Panc1 (cell line): ENCODE measurements at regions not wholly inside any gene's neighbourhood (a gene's known extent, or its start where the extent isn't known, plus 50 kb on each side); places are given as distances from the start of the nearest gene placed in this dataset.

Experiments
- ATAC-seq: fragments of 200-7000 bp; cut with Tn5 transposase; 2 replicates; pipeline ENCODE4 v1.9.1; 2020; ENCODE audit warnings: mild to moderate bottlenecking, moderate library complexity
- BruUV-seq: library from RNA; stranded (reverse); fragments of 400-500 nt; replicated peaks from 2 replicates; lab custom pipeline; 2021; lab: Mats Ljungman, UMichigan
- CTCF ChIA-PET: fragments of 300-600 bp; sonication (Branson Sonifier 250); formaldehyde crosslinking; loops from one replicate; lab custom pipeline; 2022; ENCODE audit warnings: antibody characterized with exemption; lab: Charles Lee
- POLR2A ChIA-PET: fragments of 300-600 bp; sonication (Branson Sonifier 250); formaldehyde crosslinking; loops from one replicate; lab custom pipeline; 2022; ENCODE audit warnings: antibody characterized with exemption; lab: Charles Lee
- DNase-seq: peaks from one replicate; pipeline ENCODE4 v3.0.0-alpha.2; 2010; ENCODE audit warnings: low read depth, low spot score
- H3K27ac ChIP-seq: 2 replicates; pipeline ENCODE4 v1.5.1; 2011; ENCODE audit warnings: mild to moderate bottlenecking, low read length, inconsistent platforms
- H3K27me3 ChIP-seq: fragments of 200-500 bp; sonication (Bioruptor generic); 2 replicates; pipeline ENCODE4 v1.6.0; 2014; ENCODE audit warnings: low read length, inconsistent platforms; ENCODE audit not compliant: control insufficient read depth, insufficient read depth
- H3K36me3 ChIP-seq: fragments of 200-500 bp; sonication (Bioruptor generic); 2 replicates; pipeline ENCODE4 v1.5.1; 2014; ENCODE audit warnings: inconsistent platforms, mild to moderate bottlenecking, low read length, moderate library complexity; ENCODE audit not compliant: control insufficient read depth, insufficient read depth
- H3K4me1 ChIP-seq: 2 replicates; pipeline ENCODE4 v1.5.1; 2011; ENCODE audit warnings: inconsistent platforms, mild to moderate bottlenecking, low read length, moderate library complexity; ENCODE audit not compliant: control insufficient read depth, insufficient read depth
- H3K4me3 ChIP-seq, 2 experiments: 2 replicates each; pipeline ENCODE4 v1.5.1; 2011 to 2012; ENCODE audit warnings: low read depth in 2 of 2, low read length in 2 of 2, mild to moderate bottlenecking in 2 of 2, inconsistent platforms in 1 of 2, moderate library complexity in 1 of 2
- H3K9me3 ChIP-seq: fragments of 200-500 bp; sonication (Bioruptor generic); 2 replicates; pipeline ENCODE4 v1.5.1; 2014; ENCODE audit warnings: low read depth, mild to moderate bottlenecking, inconsistent platforms, low read length, moderate library complexity; ENCODE audit not compliant: control insufficient read depth, insufficient read depth
- CTCF ChIP-seq: fragments of 450-650 bp; IDR thresholded peaks from 2 replicates; pipeline ENCODE4 v1.5.1; 2017; ENCODE audit warnings: mild to moderate bottlenecking
- POLR2AphosphoS5 ChIP-seq: IDR thresholded peaks from 2 replicates; pipeline ENCODE4 v1.6.1; 2012; ENCODE audit warnings: mild to moderate bottlenecking, low read depth, low read length, moderate library complexity
- REST ChIP-seq, 2 experiments: IDR thresholded peaks; 2 replicates each; pipeline ENCODE4 v1.6.1; 2011 to 2012; ENCODE audit warnings: low read depth in 2 of 2, control low read depth in 1 of 2, low read length in 1 of 2, mild to moderate bottlenecking in 1 of 2, moderate library complexity in 1 of 2; ENCODE audit not compliant: insufficient read depth in 1 of 2
- SIN3A ChIP-seq: IDR thresholded peaks from 2 replicates; pipeline ENCODE4 v1.6.1; 2012; ENCODE audit warnings: low read depth, mild to moderate bottlenecking, low read length, moderate library complexity, borderline replicate concordance; ENCODE audit not compliant: insufficient read depth
- TCF7L2 ChIP-seq: IDR thresholded peaks from 2 replicates; pipeline ENCODE4 v1.6.1; 2011; ENCODE audit warnings: mild to moderate bottlenecking, low read depth, low read length, inconsistent platforms
- in situ Hi-C: cut with HindIII; loops from 2 replicates; pipeline ENCODE4 v1.10.0; 2016; ENCODE audit warnings: low sequenced_read_pairs, low pct_unique_long_range_greater_than_20kb
- intact Hi-C: fragments of 100-400 bp; cut with micrococcal nuclease; formaldehyde crosslinking; loops from one replicate; pipeline ENCODE4 v1.10.0; 2022; ENCODE audit not compliant: unreplicated experiment

- POLR2A ChIA-PET: no interaction called here
- intact Hi-C loops: no loop called here
- no peak for ATAC-seq
These were observed 1178.7 kb upstream of the GBE1 start for GRCh38 chr3:82940124-82940523.

GRCh38 chr3:82939491-82940097 lies 1178.1 kb upstream of the GBE1 start:
- Histone ChIP-seq H3K9me3 (peaks cover 8% of the 10 kb centered on the region; the same call in 1 of the 2 replicates), H3K4me3 (no peak overlapping the region), H3K36me3 (no peaks in the 10 kb centered on the region), H3K27me3 (no peaks in the 10 kb centered on the region), H3K4me1 (no peaks in the 10 kb centered on the region), H3K27ac (no peak overlapping the region)
- no TSS peak for BruUV-seq
- in situ Hi-C loops: no loop called here
- ATAC-seq (no peak), DNase-seq (no peak)
- ChIA-PET POLR2A (no interaction called here), CTCF (no interaction called here)
- intact Hi-C loops: no loop called here
- TF ChIP-seq REST (IDR thresholded peaks at IDR 0.05; ENCODE audit: insufficient read depth in 1 of 2, low read depth in 2 of 2, low read length in 1 of 2) (no peak), SIN3A (no peak), POLR2AphosphoS5 (no peak), TCF7L2 (no peak), CTCF (no peak)

More at GRCh38 chr3:82940124-82940523, 1178.7 kb upstream of the GBE1 start:
- Histone ChIP-seq H3K27me3 (no peaks in the 10 kb centered on the region), H3K4me1 (no peaks in the 10 kb centered on the region), H3K27ac (no peak overlapping the region), H3K36me3 (no peaks in the 10 kb centered on the region), H3K4me3 (no peak overlapping the region), H3K9me3 (peaks cover 10% of the 10 kb centered on the region; the same call in 1 of the 2 replicates)
- in situ Hi-C loops: no loop called here
- CTCF ChIA-PET: no interaction called here
- no peak for TF ChIP-seq CTCF
- no peak for TF ChIP-seq TCF7L2
- no peak for TF ChIP-seq SIN3A
- TF ChIP-seq POLR2AphosphoS5: no peak
- no peak for TF ChIP-seq REST (IDR thresholded peaks at IDR 0.05; ENCODE audit: insufficient read depth in 1 of 2, low read depth in 2 of 2, low read length in 1 of 2)
- DNase-seq: no peak
- BruUV-seq: no TSS peak
